ENCODE measurements at regions not wholly inside any gene's neighbourhood (a gene's known extent, or its start where the extent isn't known, plus 50 kb on each side); places are given as distances from the start of the nearest gene placed in this dataset.

- H3K9me3 ChIP-seq = no peaks in the 10 kb centered on the region
- H3K4me2 ChIP-seq = no peak overlapping the region
- FAIRE-seq (no peak), DNase-seq (ENCODE audit: low read depth in 1 of 2, low spot score in 1 of 2) (no peak), ATAC-seq (no peak)
- no peak overlapping the region for H3K27ac ChIP-seq
- H3K4me3 ChIP-seq = no peak overlapping the region
- TF ChIP-seq NPAS2 (CRISPR knock-in tag; IDR thresholded peaks at IDR 0.05; ENCODE audit: borderline replicate concordance) (no peak), RARB (CRISPR knock-in tag; IDR thresholded peaks at IDR 0.05) (no peak), CBX8 (IDR thresholded peaks at IDR 0.05) (no peak), HDAC2 (IDR thresholded peaks at IDR 0.05) (no peak), MAX (IDR thresholded peaks at IDR 0.05) (no peak), ESRRA (IDR thresholded peaks at IDR 0.05; ENCODE audit: borderline replicate concordance, low read length) (no peak), KDM5A (IDR thresholded peaks at IDR 0.05) (no peak), CEBPB (IDR thresholded peaks at IDR 0.05) (no peak)
- ChIA-PET POLR2A (no interaction called here), CTCF (no interaction called here)
- no peaks in the 10 kb centered on the region for H3K4me1 ChIP-seq
- WGBS (ENCODE audit: missing lambda C conversion rate) = 30% methylated on average over 1 of the region's 1 CpG
These were observed 849.4 kb upstream of the MIR17HG start for GRCh38 chr13:90498096-90498495.

GRCh38 chr13:90498816-90499215 is 848.7 kb upstream of the MIR17HG start:
- WGBS (ENCODE audit: missing lambda C conversion rate) = 32% methylated on average over 1 of the region's 1 CpG
- H3K27ac ChIP-seq = no peak overlapping the region
- no peaks in the 10 kb centered on the region for H3K9me3 ChIP-seq
- ChIA-PET CTCF (no interaction called here), POLR2A (no interaction called here)
- H3K4me3 ChIP-seq = no peak overlapping the region
- FAIRE-seq (no peak), DNase-seq (ENCODE audit: low read depth in 1 of 2, low spot score in 1 of 2) (no peak), ATAC-seq (no peak)
- no peak for TF ChIP-seq RAD21 (conservative IDR thresholded peaks at IDR 0.05 in 1 of 2, IDR thresholded peaks at IDR 0.05 in 1 of 2)
- TF ChIP-seq CHD4 (IDR thresholded peaks at IDR 0.05; ENCODE audit: borderline replicate concordance) = no peak
- no peak for TF ChIP-seq HOXB13 (CRISPR knock-in tag; IDR thresholded peaks at IDR 0.05; ENCODE audit: low read depth)
- TF ChIP-seq BCL3 (IDR thresholded peaks at IDR 0.05) = no peak
- TF ChIP-seq RARB (CRISPR knock-in tag; IDR thresholded peaks at IDR 0.05) = no peak
- TF ChIP-seq ZSCAN20 (CRISPR knock-in tag; IDR thresholded peaks at IDR 0.05) = no peak
- TF ChIP-seq ZNF302 (CRISPR knock-in tag; IDR thresholded peaks at IDR 0.05) = no peak
- TF ChIP-seq CTCF (IDR thresholded peaks at IDR 0.05) = no peak
- no peak for TF ChIP-seq RCOR1 (IDR thresholded peaks at IDR 0.05; ENCODE audit: low read depth, low read length)
- no peak for TF ChIP-seq REST (IDR thresholded peaks at IDR 0.05)
- H3K4me2 ChIP-seq = no peak overlapping the region
- no peaks in the 10 kb centered on the region for H3K4me1 ChIP-seq

- no peaks in the 10 kb centered on the region for H3K4me1 ChIP-seq
- ATAC-seq = no peak
- WGBS (ENCODE audit: missing lambda C conversion rate) = 93% methylated on average over 2 of the region's 2 CpGs
- H3K9me3 ChIP-seq = no peaks in the 10 kb centered on the region
- no peak for DNase-seq (ENCODE audit: low read depth in 1 of 2, low spot score in 1 of 2)
- no peak overlapping the region for H3K27ac ChIP-seq
- CTCF ChIA-PET = no interaction called here
- no peak overlapping the region for H3K4me3 ChIP-seq
- H3K4me2 ChIP-seq = no peak overlapping the region
- POLR2A ChIA-PET = no interaction called here
- TF ChIP-seq CTCF (IDR thresholded peaks at IDR 0.05) (no peak), MYC (IDR thresholded peaks at IDR 0.05; ENCODE audit: borderline replicate concordance, low read length) (no peak), CHD2 (IDR thresholded peaks at IDR 0.05; ENCODE audit: low read length, partially characterized antibody) (no peak), MAFK (IDR thresholded peaks at IDR 0.05; ENCODE audit: partially characterized antibody) (no peak), HES2 (IDR thresholded peaks at IDR 0.05) (no peak), E2F6 (IDR thresholded peaks at IDR 0.05; ENCODE audit: borderline replicate concordance, low read depth) (no peak), EHF (CRISPR knock-in tag; IDR thresholded peaks at IDR 0.05) (no peak)
- FAIRE-seq = no peak
These were observed 846.9 kb upstream of the MIR17HG start for GRCh38 chr13:90500569-90500968.
